ENCODE measurements at regions not wholly inside any gene's neighbourhood (a gene's known extent, or its start where the extent isn't known, plus 50 kb on each side); places are given as distances from the start of the nearest gene placed in this dataset.

GRCh38 chr12:73106896-73107295 lies 834.7 kb downstream of the TRHDE start:
- ATAC-seq (ENCODE audit: insufficient read depth, low FRiP score), result no peak
- Histone ChIP-seq H3K9me3 (ENCODE audit: control insufficient read depth in 4 of 4, insufficient read depth in 3 of 4, low read length in 3 of 4) (no peaks in the 10 kb centered on the region), H3K27me3 (ENCODE audit: control insufficient read depth in 3 of 3, insufficient read depth in 3 of 3, low read length in 2 of 3) (no peaks in the 10 kb centered on the region), H3K4me1 (ENCODE audit: control insufficient read depth in 5 of 5, insufficient read depth in 5 of 5, low read length in 5 of 5) (no peaks in the 10 kb centered on the region), H3K4me3 (no peak overlapping the region), H3K27ac (ENCODE audit: low read depth in 1 of 2, low read length in 1 of 2) (no peak overlapping the region), H3K9ac (ENCODE audit: insufficient read depth in 1 of 2, low read length in 2 of 2) (no peak overlapping the region), H3K36me3 (ENCODE audit: control insufficient read depth in 4 of 4, insufficient read depth in 4 of 4, low read length in 4 of 4) (no peaks in the 10 kb centered on the region)
- 60 to 72% methylated on average over 1 of the region's 1 CpG for WGBS, 2 donors
- TF ChIP-seq CTCF (IDR thresholded peaks at IDR 0.05; ENCODE audit: control extremely low read depth, extremely low read depth), result no peak
- no peak for DNase-seq

GRCh38 chr12:73110816-73111215 lies 838.6 kb downstream of the TRHDE start:
- Histone ChIP-seq H3K9ac (ENCODE audit: insufficient read depth in 1 of 2, low read length in 2 of 2) (no peak overlapping the region), H3K4me3 (no peak overlapping the region), H3K36me3 (ENCODE audit: control insufficient read depth in 4 of 4, insufficient read depth in 4 of 4, low read length in 4 of 4) (no peaks in the 10 kb centered on the region), H3K27me3 (ENCODE audit: control insufficient read depth in 3 of 3, insufficient read depth in 3 of 3, low read length in 2 of 3) (no peaks in the 10 kb centered on the region), H3K27ac (ENCODE audit: low read depth in 1 of 2, low read length in 1 of 2) (no peak overlapping the region), H3K9me3 (ENCODE audit: control insufficient read depth in 4 of 4, insufficient read depth in 3 of 4, low read length in 3 of 4) (no peaks in the 10 kb centered on the region), H3K4me1 (ENCODE audit: control insufficient read depth in 5 of 5, insufficient read depth in 5 of 5, low read length in 5 of 5) (no peaks in the 10 kb centered on the region)
- 91 to 94% methylated on average over 2 of the region's 2 CpGs for WGBS, 2 donors
- ATAC-seq (ENCODE audit: insufficient read depth, low FRiP score), result no peak
- TF ChIP-seq CTCF (IDR thresholded peaks at IDR 0.05; ENCODE audit: control extremely low read depth, extremely low read depth), result no peak
- no peak for DNase-seq

GRCh38 chr12:73112035-73112816 lies 840.1 kb downstream of the TRHDE start:
- WGBS, 2 donors, result 76 to 79% methylated on average over 4 of the region's 4 CpGs
- no peak for ATAC-seq (ENCODE audit: insufficient read depth, low FRiP score)
- TF ChIP-seq CTCF (IDR thresholded peaks at IDR 0.05; ENCODE audit: control extremely low read depth, extremely low read depth), result no peak

GRCh38 chr12:73124480-73124879 lies 852.3 kb downstream of the TRHDE start:
- no peaks in the 10 kb centered on the region for H3K36me3 ChIP-seq (ENCODE audit: control insufficient read depth in 4 of 4, insufficient read depth in 4 of 4, low read length in 4 of 4)
- no peaks in the 10 kb centered on the region for H3K9me3 ChIP-seq (ENCODE audit: control insufficient read depth in 4 of 4, insufficient read depth in 3 of 4, low read length in 3 of 4)
- no peak for DNase-seq
- ATAC-seq (ENCODE audit: insufficient read depth, low FRiP score), result no peak
- 61 to 69% methylated on average over 4 of the region's 4 CpGs for WGBS, 2 donors
- H3K4me3 ChIP-seq, result no peak overlapping the region
- no peak overlapping the region for H3K27ac ChIP-seq (ENCODE audit: low read depth in 1 of 2, low read length in 1 of 2)
- H3K27me3 ChIP-seq (ENCODE audit: control insufficient read depth in 3 of 3, insufficient read depth in 3 of 3, low read length in 2 of 3), result no peaks in the 10 kb centered on the region
- no peaks in the 10 kb centered on the region for H3K4me1 ChIP-seq (ENCODE audit: control insufficient read depth in 5 of 5, insufficient read depth in 5 of 5, low read length in 5 of 5)
- no peak for TF ChIP-seq CTCF (IDR thresholded peaks at IDR 0.05; ENCODE audit: control extremely low read depth, extremely low read depth)
- H3K9ac ChIP-seq (ENCODE audit: insufficient read depth in 1 of 2, low read length in 2 of 2), result no peak overlapping the region

More at GRCh38 chr12:73112035-73112816, 840.1 kb downstream of the TRHDE start:
- Histone ChIP-seq H3K9ac (ENCODE audit: insufficient read depth in 1 of 2, low read length in 2 of 2) (no peak overlapping the region), H3K36me3 (ENCODE audit: control insufficient read depth in 4 of 4, insufficient read depth in 4 of 4, low read length in 4 of 4) (no peaks in the 10 kb centered on the region), H3K27ac (ENCODE audit: low read depth in 1 of 2, low read length in 1 of 2) (no peak overlapping the region), H3K9me3 (ENCODE audit: control insufficient read depth in 4 of 4, insufficient read depth in 3 of 4, low read length in 3 of 4) (no peaks in the 10 kb centered on the region), H3K4me1 (ENCODE audit: control insufficient read depth in 5 of 5, insufficient read depth in 5 of 5, low read length in 5 of 5) (no peaks in the 10 kb centered on the region), H3K4me3 (no peak overlapping the region), H3K27me3 (ENCODE audit: control insufficient read depth in 3 of 3, insufficient read depth in 3 of 3, low read length in 2 of 3) (no peaks in the 10 kb centered on the region)
- DNase-seq, result no peak
